HG03442 (cell line): ENCODE measurements at regions not wholly inside any gene's neighbourhood (a gene's known extent, or its start where the extent isn't known, plus 50 kb on each side); places are given as distances from the start of the nearest gene placed in this dataset.

Experiments
- ATAC-seq: cut with Tn5 transposase; IDR thresholded peaks from one replicate; pipeline ENCODE4 v1.9.1; 2021; ENCODE audit warnings: mild to moderate bottlenecking, moderate library complexity; ENCODE audit not compliant: unreplicated experiment

DNA sequence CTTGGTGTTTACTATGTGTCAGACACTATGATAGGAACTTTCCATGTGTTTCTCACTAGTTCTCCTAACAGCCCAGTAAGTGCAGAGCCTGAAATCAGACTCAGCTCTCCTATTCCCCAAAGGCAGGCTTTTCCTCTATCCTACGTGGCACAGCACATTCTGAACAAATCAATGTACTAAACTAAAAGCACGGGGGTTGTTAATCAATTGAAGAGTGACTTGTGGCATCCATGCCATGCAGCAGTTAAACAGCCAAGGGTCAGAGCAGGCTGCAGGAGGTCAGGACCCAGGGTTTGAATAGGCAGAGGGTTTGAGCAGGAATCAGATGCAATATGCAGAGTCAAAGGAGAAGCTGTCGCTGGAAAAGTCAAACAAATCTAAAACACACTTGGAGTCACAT, 289.7 kb upstream of the LDB2 start:
- ATAC-seq = no peak

DNA sequence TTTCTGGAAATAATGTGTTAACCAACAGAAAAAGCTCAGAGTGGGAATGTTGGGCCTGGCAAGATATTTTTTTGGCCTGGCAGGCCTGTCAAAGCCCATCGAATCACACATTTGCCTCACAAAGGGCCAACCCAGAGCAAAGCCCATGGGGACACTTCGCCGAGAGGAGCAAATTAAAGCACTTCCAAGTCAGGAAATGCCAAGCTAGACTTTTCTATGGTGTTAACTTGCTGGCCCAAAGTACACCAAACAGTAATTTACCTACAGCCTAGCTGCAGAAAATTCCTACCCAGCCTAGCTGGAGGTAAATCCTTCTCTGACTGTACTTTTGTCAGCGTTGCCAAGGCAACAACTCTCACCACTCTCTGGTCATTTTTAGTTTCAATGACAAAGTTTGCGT, 288.6 kb upstream of the LDB2 start:
- ATAC-seq = no peak

DNA sequence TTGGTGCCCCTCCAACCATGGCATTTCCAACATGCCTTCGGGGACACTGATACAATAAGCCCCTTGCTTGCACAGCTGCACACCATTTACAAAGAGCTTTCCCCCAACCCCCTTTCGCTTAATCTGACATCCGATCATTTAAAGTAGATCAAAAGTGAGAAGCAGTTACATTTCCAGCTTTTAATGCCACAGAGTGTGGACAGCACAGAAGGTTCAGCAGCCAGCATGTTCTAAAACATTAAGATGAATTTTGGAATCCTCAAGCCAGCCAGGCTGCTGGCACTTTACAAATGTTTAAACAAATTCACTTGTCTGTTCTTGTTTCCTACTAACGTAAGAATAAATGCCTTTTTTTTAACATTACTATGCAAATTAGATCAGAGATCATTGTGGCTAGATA, 284.4 kb upstream of the LDB2 start:
- no peak for ATAC-seq

DNA sequence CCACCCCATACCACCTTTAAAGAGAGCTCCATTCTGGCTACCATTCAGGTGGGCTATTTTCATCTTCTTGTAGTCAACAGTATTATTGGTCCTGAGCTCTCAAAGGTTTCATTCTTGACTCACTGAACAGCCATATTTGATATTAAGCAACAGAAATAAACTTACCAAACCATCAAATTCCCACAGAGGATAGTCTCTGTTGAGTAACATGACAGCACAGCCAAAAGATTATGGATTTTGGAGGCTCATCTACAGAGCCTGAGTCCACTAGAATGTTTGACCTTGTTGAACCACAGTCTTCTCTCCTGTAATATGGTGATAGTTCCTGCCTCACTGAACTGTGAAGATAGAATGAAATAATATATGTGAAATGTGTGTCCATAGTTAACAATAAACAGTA, 276.3 kb upstream of the LDB2 start:
- ATAC-seq = no peak

DNA sequence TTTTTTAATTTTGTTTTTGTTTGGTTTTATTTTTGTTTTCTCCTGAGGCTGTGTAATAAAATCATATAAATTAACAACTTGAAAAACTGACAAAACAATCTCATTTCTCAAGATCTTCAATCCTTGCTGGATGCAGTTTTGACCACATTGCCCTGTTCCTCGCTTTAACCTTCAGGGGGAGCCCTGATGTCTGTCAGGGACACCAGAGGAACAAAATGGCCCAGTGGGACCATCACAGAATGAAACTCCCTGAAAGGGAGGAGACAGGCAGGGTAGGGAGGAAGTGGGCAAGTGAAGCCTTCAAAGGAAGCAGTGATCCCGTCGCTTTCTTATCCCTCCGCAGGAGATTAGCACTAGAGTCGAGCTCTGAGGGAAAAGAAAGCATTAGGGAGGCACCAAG, 274.9 kb upstream of the LDB2 start:
- no peak for ATAC-seq

DNA sequence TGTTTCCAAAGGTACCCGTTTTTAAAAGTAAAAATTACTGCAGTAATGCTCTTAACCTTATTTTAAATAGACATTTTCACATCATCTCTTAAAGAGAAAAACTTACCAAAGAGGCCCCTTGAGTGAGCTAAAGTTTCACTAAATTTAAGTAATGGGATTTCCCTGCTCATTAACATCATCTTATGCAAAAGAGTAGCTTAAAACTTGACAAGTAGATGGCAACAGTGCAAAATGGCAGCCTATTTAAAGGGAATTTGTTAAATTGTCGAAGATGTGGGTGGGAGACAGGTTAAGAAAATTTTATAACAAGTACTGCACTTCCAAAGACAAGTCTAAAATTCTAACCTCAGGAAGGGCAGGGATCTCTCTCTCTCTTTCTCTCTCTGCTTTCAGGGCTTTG, 271.7 kb upstream of the LDB2 start:
- no peak for ATAC-seq

DNA sequence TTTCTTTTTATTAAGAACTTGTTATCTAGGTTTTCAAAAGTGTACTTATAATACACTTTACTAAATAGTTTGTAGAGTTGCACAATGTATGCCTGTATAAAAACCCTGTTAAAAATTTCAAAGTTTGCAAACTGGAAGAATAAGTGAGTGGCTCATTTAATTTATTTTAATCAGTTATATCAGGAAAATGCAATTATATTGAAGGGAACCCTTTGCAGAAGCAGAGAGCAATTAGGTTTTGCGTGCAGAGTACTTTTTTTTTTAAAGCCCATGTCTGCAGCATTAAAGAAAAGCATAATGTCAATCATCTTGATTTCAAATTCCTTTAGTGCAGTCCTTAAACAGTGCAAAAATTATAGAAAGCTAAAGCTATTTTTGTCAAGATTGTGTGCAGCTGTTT, 271.3 kb upstream of the LDB2 start:
- ATAC-seq = no peak

DNA sequence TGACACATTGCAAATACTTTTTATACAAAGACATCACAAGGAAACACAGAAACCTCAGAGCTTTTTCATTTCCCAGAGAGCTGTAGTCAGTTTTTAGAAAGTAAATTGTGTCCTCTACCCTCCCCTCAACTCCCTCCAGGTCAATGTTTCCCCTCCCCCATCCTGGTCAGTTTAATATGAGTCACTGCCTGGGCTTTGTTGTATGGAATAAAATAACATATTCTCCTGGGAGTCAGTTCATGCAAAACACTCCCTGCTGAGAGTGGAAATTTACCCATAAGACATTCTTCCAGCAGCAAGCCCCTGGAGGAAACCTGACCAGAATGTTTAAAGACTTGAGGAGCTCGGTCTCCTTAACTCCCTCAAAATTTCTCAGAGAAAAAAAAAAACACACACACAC, 270.1 kb upstream of the LDB2 start:
- ATAC-seq = no peak

DNA sequence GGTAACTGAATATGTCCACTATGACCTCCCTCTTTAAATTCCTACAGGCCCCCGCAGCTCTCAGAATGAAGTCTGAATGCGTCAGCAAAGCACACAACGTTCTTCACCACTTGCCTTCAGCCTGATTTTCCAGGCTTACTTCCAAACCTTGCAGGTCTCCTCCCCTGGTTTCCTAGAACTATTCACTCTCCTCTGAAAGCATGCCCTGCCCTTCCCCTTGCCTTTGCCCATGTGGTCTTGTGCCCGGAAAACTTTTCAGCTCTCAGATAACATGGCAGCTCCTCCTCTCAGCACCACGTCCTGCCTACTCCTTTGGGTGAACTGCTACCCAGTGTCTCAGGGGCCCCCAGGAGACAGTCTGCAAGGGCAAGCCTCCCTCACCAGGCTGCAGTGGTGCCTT, 268.5 kb upstream of the LDB2 start:
- no peak for ATAC-seq

DNA sequence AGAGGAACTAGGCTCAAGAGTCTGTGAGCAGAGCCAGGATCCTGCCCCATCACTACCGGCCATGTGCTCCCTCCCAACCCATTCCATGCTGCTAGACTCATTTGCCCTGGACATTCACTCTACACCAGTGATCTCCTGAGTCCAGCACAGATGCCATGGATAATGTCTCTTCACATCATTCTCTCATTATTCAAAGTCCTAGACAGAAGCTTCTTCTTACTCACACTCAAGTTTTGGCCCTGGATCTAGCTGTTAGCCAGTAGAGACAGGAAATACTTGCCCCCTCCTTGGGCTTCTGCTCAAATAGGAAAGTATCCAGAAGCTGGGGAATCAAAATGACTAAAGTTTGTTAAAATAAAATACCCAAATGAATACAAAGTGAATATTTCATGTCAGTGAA, 266.8 kb upstream of the LDB2 start:
- no peak for ATAC-seq

DNA sequence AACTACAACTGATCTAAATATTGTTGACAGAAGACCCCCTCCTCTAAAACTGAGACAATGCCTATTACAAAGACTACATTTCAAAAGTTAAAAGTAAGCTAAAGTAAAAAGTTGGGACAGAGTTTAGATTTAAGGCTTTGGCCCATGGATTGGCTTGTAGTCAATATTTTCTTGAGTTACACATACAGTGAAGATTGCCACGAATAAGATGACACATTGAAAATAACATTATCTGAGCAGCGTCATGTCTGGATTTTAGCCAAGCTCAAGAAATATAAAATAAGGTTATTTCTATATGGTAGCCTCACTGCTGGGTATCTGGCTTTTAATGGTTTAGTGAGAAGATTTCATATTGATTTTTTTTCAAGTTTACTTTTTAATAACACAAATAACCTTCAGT, 266.2 kb upstream of the LDB2 start:
- no peak for ATAC-seq

DNA sequence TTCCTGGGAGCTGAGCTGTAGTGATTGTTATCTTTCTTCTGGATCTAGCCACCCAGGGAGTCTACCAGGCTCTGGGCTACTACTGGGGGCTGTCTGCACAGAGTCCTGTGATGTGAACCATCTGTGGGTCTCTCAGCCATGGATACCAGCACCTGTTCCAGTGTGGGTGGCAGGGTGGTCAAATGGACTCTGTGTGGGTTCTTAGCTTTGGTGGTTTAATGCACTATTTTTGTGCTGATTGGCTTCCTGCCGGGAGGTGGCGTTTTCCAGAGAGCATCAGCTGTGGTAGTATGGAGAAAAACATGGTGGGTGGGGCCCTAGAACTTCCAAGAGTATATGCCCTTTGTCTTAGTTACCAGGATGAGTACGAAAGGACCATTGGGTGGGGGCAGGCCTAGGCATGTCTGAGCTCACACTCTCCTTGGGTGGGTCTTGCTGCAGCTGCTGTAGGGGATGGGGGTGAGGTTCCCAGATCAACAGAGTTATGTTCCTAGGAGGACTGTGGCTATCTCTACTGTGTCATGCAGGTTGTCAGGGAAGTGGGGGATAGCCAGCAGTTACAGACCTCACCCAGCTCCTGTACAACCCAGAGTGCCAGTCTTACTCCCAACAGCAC, 264.8 kb upstream of the LDB2 start:
- no peak for ATAC-seq

DNA sequence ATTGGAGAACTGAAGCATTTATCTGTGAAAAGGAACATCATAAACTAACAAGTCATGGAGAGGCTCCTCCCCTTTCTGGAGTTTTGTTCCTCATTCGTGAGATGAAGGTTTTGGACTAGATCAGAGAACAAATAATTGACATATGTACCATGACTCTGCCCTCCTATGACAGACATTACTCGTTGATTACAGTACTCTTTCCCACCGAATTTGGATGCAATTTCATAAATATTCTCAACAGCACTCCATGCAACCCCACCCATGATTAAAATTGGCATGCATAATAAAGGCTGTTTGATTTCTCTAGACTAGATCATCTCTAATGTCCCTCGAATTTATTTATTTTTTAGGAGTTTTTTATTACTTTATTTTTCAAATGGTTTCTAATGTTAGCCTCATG, 258.9 kb upstream of the LDB2 start:
- ATAC-seq = no peak

DNA sequence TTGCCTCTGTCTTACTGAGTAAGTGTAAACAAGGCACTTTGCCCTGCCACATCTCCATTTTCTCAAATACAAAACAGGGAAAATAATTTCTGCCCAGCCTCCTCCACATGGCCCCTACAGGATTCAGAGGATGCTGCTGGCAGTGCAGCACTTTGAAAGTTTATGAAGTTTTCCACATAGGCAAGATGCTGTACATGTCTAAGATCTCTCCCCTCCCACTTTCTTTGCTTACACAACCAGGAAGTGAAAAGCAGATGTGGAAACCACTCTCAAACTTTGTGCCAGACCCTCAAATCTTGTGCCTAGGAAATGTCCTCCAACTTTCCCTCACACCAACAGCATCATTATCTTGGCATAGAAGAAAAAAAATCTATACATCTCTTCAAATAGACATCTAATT, 257.0 kb upstream of the LDB2 start:
- ATAC-seq = no peak

DNA sequence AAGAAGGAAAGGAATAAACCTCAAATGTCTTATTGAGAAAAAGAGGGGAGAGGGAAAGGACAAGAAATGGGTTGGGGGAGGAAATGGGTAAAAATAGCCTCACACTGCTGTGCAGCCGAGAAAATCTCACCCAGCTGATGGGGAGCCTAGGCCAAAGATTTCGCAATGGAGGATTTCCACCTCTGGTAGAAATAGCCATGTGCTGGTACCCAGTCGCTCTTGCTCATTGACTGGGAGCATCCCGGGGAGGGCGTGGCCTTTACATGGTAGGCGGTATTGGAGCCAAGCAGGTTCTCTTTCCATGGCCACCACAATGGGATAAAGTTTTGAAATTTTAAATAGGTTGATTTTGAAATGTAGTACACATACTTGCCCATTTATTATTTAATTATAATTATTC, 255.1 kb upstream of the LDB2 start:
- no peak for ATAC-seq

DNA sequence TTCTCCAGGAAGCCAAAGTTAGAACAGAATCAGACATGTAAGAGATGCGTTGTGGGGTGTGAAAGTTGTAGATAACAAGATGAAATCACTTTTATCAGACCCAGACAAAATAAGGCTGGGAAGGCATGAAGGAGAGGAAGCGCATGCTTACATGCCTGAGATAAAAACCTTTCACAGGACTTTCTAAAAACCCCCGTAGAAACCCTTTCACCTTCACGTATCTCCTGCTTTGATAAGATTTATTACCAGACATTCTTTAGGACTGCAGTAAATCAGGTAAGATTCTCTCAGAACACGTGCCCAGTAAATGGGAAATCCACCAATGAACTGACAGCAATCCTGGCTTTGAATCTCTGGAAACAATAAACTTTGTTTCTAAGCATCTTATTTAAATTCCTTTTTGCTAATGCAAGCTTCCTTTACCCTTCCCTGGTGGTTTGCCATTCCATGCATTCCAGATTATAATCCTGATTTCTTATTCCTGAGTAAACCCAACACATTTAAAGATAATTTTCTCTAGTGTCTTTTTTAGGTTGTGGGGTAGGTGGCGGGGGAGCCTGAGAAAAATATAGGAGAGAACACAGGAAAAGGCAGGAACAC, 254.6 kb upstream of the LDB2 start:
- no peak for ATAC-seq

DNA sequence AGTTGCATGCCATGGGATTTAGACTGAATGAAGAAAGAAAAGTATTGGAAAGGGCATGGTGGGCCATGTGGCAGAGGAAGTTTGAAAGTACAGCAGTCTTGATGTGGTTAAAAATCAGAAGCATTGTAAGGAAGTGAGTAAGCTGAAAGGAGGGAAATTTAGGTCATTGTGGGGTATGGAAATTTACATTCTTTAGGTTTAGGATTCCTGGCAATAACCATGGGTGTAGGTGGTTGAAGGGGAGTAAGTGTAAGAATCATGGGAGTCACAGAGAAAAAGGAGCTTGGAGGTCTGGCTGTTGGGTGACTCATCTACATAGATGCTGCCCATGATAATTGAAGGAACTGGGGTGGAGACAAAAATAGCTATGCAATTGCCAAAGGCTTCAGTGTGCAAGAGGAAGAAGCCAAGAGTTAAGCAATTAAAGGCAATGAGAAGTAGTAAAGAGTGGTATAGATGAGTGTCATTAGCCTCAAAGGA, 243.8 kb upstream of the LDB2 start:
- ATAC-seq = no peak

DNA sequence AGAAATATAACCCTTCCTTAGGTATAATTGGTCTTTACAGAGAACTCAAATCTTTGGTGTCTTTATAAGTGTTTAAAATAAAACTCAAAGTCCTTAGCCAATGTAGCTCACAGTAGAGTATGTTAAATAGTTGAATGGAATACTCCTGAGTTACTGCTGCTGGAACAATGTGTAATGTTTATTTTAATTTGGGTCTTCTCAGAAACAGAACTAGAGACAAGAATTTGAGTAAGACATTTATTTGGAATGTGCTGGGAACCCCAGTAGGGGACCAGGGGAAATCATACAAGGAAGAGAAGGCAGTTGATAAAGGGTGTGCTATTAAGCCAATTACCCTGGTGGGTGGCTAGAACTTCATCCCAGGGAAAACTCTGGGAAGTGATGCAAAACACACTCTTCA, 240.4 kb upstream of the LDB2 start:
- ATAC-seq = no peak

DNA sequence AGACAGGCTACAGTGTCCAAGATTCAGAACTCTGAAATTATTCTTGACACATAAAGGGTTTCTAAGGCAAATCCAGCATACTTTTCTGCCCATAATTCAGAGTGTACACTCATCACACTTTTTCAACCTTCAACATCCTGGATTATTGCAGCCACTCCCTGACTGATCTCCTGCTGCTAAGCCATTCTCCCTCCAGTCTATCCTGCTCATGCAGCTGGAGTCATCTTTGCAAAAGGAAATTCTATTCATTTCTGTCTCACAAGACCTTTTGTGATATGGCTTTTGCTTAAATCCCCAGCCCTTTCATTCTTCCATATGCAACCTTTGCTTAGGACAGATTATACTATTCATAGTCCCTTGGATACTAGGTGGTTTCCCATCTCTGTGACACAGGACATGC, 236.1 kb upstream of the LDB2 start:
- no peak for ATAC-seq

DNA sequence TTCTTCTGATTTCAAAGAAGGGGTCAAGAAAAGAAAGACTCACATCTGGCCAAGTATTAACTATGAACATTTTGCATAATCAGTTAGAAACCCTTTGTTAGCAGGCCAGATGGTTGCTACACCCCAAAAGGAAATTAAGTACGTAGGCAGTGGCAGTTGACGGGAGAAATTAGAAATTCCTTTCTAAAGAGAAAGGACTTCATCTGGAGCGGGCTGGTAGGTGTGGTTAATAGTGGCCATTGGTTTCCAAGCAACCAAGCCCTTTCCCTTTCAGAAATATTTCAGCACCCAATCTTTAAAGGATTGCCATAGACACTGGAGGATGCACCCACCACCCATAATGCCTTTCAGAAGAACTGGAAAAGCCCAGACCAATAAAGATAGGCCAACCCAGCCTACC, 235.7 kb upstream of the LDB2 start:
- no peak for ATAC-seq

DNA sequence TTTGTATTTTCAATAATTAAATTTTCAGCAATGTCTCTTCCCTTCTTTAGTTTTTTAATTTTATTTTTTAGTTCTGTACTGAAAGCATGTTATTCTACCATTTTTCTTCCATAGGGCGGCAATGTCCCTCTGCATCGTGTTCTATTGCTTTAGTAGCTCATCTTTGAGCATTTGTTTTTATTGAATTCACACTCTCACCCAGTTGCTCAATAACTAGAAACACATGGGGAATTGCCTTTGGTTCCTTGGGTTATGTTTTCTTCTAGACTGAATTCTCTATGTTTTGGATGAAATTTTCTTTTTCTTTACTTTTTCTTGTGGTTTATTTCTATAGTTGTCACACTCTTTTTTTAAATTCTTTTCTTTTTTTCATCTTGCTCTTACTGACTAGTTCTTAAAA, 233.8 kb upstream of the LDB2 start:
- no peak for ATAC-seq

DNA sequence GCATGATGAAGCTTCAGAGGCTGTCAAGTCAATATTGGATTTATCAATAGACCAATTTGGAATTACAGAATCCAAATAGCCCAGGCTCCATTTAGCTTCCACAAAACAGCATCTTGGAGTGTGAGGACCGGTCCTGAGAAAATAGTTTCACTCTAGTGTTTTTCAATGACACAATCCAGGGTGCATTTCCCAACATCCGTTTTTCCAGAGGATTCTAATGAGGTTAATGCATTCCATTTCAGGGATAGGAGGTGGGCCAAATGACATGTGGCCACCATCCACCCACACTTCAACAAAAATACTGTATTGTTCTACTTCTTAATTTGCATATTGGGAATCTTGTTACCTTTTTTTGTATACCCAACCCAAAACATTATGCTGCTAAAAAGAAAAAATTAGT, 229.8 kb upstream of the LDB2 start:
- no peak for ATAC-seq

DNA sequence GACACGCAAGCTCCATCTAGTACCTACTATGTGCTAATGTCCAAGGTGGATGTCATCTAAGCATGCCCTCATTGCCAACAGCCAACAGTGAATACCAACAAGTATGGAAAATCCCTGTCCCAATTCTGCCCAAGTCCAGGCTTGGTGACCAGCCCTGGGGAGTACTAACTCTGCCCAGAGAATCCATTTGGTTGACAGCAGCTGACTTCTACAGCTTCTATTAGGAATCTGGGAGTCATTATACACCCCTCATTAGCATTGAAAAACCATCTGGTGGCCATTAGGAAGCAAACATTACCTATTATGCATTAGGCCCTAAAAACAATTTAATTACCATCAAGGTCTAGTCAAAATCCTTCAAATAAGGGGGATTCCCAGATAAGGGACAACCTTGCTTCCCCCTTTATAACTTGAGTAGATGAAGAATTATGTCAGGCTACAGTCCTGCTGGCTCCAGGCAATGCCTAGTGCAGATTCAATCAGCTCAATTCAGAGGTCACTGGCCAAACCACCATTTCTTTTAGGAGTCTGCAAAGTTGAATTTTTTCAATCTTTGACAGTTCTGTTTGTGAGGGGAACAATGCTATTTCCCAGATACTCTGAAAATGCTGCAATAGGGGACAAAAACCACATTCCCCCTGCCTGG, 228.0 kb upstream of the LDB2 start:
- no peak for ATAC-seq
